Chondrocyte (in vitro differentiated cells): ENCODE measurements at regions not wholly inside any gene's neighbourhood (a gene's known extent, or its start where the extent isn't known, plus 50 kb on each side); places are given as distances from the start of the nearest gene placed in this dataset.

Source experiments
- DNase-seq: peaks from one replicate; pipeline ENCODE4 v3.0.0; 2021; ENCODE audit warnings: mixed read lengths, low spot score
- H3K27ac Mint-ChIP-seq: one replicate; pipeline ENCODE4 v1.8.0; 2021; ENCODE audit warnings: mild to moderate bottlenecking, moderate library complexity, mixed read lengths; ENCODE audit not compliant: unreplicated experiment
- H3K27me3 Mint-ChIP-seq: 2 replicates; pipeline ENCODE4 v1.8.0; 2021; ENCODE audit warnings: low read depth, mixed read lengths
- H3K36me3 Mint-ChIP-seq: 2 replicates; pipeline ENCODE4 v1.8.0; 2021; ENCODE audit warnings: low read depth, mixed read lengths
- H3K4me1 Mint-ChIP-seq: 2 replicates; pipeline ENCODE4 v1.8.0; 2021; ENCODE audit warnings: low read depth, mild to moderate bottlenecking, mixed read lengths
- H3K4me3 Mint-ChIP-seq: one replicate; pipeline ENCODE4 v1.8.0; 2021; ENCODE audit warnings: mild to moderate bottlenecking, moderate library complexity, mixed read lengths; ENCODE audit not compliant: unreplicated experiment
- H3K9me3 Mint-ChIP-seq: 2 replicates; pipeline ENCODE4 v1.8.0; 2021; ENCODE audit warnings: low read depth, mixed read lengths
- CTCF ChIP-seq: fragments of 200-600 bp; sonication (generic); IDR thresholded peaks from 2 replicates; pipeline ENCODE4 v1.5.0; 2021; ENCODE audit warnings: antibody characterized with exemption, mild to moderate bottlenecking, moderate library complexity

DNA sequence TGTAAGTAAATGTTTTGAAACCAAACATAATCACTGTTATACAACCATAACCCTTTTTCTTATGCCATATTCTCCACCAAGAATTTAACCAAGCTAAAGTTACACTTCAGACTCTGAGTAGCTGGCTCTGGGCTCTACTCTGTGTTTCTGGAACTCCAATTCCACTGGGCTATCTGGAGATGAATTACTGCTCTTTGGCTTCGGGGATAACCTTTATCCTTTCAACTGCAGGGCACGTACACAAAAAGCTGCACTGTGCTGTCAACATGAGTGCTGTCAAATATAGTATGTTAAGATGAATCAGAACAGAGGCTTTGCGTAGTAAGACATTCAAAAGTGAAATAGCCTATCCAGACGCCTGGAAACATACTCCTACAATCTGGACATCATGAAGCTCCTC, 500.6 kb downstream of the LTN1 start:
- H3K4me3 Mint-ChIP-seq: no peak overlapping the region
- no peak for TF ChIP-seq CTCF
- no peaks in the 10 kb centered on the region for H3K9me3 Mint-ChIP-seq
- no peaks in the 10 kb centered on the region for H3K36me3 Mint-ChIP-seq
- H3K27me3 Mint-ChIP-seq: no peaks in the 10 kb centered on the region
- no peak for DNase-seq
- no peak overlapping the region for H3K27ac Mint-ChIP-seq
- H3K4me1 Mint-ChIP-seq: peaks cover 3% of the 10 kb centered on the region

DNA sequence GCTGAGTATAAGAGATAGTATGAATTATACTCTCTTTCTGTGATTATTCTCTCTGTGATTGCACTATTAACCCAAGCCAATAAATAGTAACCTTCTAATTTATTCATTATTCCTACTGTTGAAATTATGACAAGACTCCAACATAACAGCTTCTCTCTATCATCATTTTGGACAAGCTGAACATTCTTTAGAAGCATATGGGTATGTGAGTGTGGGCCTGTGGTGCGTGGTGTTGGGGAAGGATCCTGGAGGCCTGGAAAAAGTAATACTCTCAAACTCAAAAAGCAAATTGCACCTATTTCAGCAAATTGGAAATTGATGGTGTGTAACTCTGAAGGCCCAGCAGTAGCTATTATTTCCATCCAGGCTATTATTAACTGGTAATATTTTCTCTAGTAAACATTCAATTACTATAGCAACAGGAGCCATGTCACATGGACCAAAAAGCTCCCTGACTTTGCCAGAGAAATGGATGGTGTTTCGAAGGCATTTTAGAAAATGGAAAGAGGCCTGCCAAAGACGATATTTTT, 502.8 kb downstream of the LTN1 start:
- TF ChIP-seq CTCF: no peak
- Mint-ChIP-seq H3K4me1 (peaks cover 3% of the 10 kb centered on the region), H3K27me3 (no peaks in the 10 kb centered on the region), H3K4me3 (no peak overlapping the region), H3K9me3 (no peaks in the 10 kb centered on the region), H3K36me3 (no peaks in the 10 kb centered on the region), H3K27ac (no peak overlapping the region)
- no peak for DNase-seq

DNA sequence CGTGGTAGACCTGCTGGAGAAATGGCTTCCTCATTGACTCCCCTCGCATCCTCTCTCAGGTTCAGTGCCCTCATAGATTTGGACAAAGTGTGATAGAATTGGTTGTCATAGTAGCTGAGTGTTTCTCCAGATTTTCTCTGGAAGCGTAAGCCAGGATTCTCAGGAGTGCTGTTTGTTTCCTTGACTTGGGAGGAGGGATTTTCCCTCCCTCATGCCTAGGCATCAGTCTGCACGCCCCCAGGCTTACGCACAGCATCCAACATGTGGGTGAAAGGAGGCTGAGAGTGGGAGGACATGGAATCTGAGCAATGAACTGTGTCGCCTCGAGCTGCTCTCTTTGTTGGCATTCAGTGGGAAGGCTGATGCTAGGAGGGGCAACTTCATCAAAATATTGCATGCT, 503.5 kb downstream of the LTN1 start:
- peaks cover 3% of the 10 kb centered on the region for H3K4me1 Mint-ChIP-seq
- H3K9me3 Mint-ChIP-seq: no peaks in the 10 kb centered on the region
- no peak overlapping the region for H3K27ac Mint-ChIP-seq
- no peaks in the 10 kb centered on the region for H3K27me3 Mint-ChIP-seq
- no peak for DNase-seq
- H3K36me3 Mint-ChIP-seq: no peaks in the 10 kb centered on the region
- TF ChIP-seq CTCF: no peak
- no peak overlapping the region for H3K4me3 Mint-ChIP-seq

- Mint-ChIP-seq H3K27me3 (no peaks in the 10 kb centered on the region), H3K27ac (no peak overlapping the region), H3K36me3 (no peaks in the 10 kb centered on the region), H3K4me1 (peaks cover 3% of the 10 kb centered on the region), H3K4me3 (no peak overlapping the region), H3K9me3 (no peaks in the 10 kb centered on the region)
- DNase-seq: no peak
- no peak for TF ChIP-seq CTCF
Observed at GRCh38 chr21:28487455-28488070, 505.1 kb downstream of the LTN1 start.

- H3K4me1 Mint-ChIP-seq: peaks cover 3% of the 10 kb centered on the region
- TF ChIP-seq CTCF: no peak
- no peak overlapping the region for H3K4me3 Mint-ChIP-seq
- H3K27ac Mint-ChIP-seq: no peak overlapping the region
- no peaks in the 10 kb centered on the region for H3K27me3 Mint-ChIP-seq
- no peak for DNase-seq
- no peaks in the 10 kb centered on the region for H3K36me3 Mint-ChIP-seq
- H3K9me3 Mint-ChIP-seq: no peaks in the 10 kb centered on the region
Observed at GRCh38 chr21:28485301-28486022, 507.2 kb downstream of the LTN1 start.
